Fibroblast of villous mesenchyme (primary cell): ENCODE measurements at regions not wholly inside any gene's neighbourhood (a gene's known extent, or its start where the extent isn't known, plus 50 kb on each side); places are given as distances from the start of the nearest gene placed in this dataset.

ENCODE experiments used
- DNase-seq: peaks from one replicate; pipeline ENCODE4 v3.0.0-alpha.2; 2010; ENCODE audit warnings: low read depth
- H3K4me3 ChIP-seq: 2 replicates; pipeline ENCODE4 v1.5.1; 2011; ENCODE audit warnings: low read depth, mild to moderate bottlenecking, low read length
- TF ChIP-seq, protein P1 (sequence below): IDR thresholded peaks from 2 replicates; pipeline ENCODE4 v1.5.1; 2012; ENCODE audit warnings: low read depth, mild to moderate bottlenecking, low read length; ENCODE audit not compliant: insufficient read depth

DNA sequence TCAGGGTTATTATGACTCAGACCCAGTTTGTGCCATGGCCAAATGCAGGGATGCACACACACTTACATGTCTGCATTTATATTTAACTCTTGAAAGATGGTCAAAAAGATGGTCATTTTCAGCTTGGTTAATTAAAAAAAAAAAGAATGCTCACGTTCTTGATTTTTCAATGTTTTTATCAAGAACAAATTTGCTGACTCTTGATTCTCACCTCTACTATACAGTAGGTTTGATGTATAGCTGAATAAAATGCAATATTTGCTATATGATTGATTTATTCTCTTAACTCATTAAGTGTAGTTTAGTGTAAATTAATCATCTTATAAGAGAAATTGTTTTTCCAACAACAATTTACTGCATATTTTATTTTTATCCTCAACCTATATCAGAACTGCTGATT is 160.4 kb downstream of the SLIT2 start:
- no peak overlapping the region for H3K4me3 ChIP-seq
- no peak for DNase-seq
- TF ChIP-seq, protein P1, sequence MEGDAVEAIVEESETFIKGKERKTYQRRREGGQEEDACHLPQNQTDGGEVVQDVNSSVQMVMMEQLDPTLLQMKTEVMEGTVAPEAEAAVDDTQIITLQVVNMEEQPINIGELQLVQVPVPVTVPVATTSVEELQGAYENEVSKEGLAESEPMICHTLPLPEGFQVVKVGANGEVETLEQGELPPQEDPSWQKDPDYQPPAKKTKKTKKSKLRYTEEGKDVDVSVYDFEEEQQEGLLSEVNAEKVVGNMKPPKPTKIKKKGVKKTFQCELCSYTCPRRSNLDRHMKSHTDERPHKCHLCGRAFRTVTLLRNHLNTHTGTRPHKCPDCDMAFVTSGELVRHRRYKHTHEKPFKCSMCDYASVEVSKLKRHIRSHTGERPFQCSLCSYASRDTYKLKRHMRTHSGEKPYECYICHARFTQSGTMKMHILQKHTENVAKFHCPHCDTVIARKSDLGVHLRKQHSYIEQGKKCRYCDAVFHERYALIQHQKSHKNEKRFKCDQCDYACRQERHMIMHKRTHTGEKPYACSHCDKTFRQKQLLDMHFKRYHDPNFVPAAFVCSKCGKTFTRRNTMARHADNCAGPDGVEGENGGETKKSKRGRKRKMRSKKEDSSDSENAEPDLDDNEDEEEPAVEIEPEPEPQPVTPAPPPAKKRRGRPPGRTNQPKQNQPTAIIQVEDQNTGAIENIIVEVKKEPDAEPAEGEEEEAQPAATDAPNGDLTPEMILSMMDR = no peak

DNA sequence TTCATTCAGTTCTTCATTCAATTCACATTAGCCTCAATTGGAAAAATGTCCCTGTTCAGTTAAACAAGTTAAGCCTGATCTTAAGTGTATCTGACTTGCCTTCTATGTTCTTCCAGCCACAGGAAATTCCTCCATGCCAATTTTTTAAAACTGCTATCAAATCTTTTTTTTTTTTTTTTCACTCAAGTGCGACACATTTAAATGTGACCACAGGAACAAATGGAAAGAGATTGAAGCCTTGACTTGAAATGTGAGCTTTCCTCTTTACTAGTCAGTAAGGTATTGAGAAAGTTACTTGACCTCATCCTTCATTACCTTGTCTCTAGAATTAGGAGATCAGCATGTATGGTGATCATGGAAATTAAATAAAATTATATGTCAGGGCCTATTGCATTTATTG is 165.1 kb downstream of the SLIT2 start:
- TF ChIP-seq, protein P1 = no peak
- DNase-seq = no peak

DNA sequence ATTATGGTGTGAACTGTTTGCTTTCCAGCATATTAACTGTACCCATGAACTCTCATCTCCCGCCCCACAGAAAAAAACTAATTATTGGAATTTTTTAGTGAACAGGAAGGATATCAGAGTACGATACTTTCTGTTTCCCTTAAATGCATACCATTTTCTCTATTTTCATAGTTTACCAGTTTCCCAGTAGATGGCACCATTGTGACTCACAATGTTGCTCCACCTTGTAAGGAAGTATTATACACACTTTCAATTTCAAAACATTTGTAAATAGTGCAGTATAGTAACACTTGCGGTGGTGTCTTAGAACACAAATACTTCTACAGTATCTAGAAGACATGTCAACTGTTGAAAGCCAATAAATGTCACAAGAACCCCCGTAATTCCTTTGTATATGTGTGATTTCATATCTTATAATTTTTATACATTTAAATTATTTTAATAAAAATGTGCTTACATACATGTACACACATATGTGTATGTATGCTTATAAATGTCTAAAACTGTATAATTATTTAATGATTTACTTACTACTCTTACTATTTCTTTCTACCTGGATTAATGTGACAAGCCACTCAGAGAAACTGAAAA is 167.3 kb downstream of the SLIT2 start:
- peak; percentile 78 for DNase-seq
- TF ChIP-seq, protein P1 = peak; percentile 54
- H3K4me3 ChIP-seq = peak overlapping the region; percentile 41

More for the DNA sequence above, 165.1 kb downstream of the SLIT2 start:
- no peak overlapping the region for H3K4me3 ChIP-seq

DNA sequence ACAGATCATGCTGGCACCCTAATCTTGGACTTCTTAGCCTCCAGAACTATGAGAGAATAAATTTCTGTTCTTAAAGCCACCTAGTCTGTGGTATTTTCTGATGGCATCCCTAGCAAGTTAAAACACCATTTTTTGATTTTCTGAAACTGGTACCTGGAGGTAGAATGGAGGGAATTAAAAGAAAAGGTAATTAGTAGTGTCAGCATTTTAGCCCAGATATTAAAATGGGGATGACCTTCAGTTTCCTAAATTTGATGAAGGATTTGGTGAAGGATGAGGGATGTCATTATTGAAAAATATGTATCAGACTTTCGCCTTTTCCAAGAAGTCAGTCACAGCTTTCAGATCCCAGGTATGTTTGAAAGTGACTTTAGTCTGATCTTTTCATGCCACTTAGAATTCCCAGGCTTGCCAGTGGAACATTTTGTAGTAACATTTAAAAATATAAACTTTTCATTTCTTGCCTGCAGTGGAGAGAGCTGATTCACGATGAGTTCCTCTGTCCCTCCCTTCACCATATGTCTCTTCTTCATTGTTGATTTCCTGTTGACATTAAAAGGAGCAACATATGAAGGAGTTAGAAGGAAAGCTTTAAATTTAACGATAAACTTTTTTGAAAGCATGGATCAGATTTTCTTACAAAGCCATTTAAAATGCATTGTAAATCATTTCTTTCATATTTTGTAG is 169.4 kb downstream of the SLIT2 start:
- TF ChIP-seq, protein P1 = no peak
- DNase-seq = no peak
- no peak overlapping the region for H3K4me3 ChIP-seq

DNA sequence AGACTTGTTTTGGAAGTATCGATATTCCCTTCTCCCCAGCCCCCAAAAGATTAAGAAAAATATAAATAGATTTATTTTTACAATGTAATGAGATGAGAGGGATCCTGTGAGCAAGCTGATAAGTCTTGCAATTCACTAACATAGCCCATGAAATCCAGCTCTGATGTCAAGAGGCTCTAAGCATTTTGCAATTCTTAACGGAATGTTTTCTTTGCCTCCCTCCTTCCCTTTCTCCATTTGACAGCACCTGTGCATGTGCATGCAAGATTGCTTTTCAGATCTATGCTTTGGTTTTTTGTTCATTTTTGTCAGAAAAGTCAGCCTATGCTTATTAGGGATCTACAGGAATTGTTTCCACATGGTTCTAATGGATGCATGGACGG is 169.9 kb downstream of the SLIT2 start:
- no peak overlapping the region for H3K4me3 ChIP-seq
- TF ChIP-seq, protein P1 = no peak
- no peak for DNase-seq

DNA sequence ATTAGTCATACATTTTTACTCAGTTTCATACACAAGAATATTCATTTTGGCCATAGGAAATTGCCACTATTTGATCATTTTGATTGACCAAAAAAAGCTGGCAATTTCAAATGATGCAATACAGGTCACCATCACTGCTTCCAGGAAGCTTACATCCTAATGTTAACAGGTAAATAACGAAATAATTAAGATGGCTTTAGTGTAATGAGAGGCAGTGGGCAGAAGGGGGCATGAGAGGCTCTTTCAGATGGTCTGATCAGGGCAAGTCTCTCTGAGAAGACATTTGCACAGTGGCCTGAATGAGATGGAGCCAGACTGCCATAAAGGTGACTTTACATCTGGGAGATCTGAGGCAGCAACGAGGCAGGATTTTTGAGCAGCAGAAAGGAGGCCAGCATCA is 170.7 kb downstream of the SLIT2 start:
- H3K4me3 ChIP-seq = no peak overlapping the region
- TF ChIP-seq, protein P1 = peak; percentile 39
- peak; percentile 64 for DNase-seq
